ENCODE measurements at regions not wholly inside any gene's neighbourhood (a gene's known extent, or its start where the extent isn't known, plus 50 kb on each side); places are given as distances from the start of the nearest gene placed in this dataset.
"Not testable (repeated sequence)": the region's sequence is repeated elsewhere in the genome, so short reads cannot be mapped to it uniquely, and the experiment has no call there.

DNA sequence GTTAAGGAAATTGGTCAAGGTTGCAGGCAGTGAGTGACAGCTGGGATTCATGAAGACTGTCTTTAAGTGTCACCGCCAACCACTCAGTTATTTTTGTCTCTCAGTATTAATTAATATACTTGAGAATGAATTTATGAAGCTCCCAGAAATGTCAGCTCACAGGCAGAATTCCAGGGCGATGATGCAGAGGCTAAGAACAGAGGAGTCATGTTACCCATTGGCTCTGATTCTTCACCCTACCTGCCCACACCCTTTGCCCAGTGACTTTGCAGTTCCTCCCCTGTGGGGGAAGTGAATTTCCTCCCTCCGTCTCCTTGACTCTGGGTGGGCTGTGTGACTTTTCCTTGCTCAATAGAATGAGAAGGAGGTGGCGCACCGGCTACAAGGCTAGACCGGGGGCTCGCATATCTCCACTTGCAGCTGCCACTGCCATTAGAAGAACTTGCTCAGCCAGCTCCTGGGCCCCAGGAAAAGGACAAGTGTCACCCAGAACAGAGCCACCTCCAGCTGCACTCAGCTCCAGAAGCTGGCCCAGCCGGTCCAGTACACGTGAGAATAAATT is 157.1 kb upstream of the PRKCQ start:
- no peak for DNase-seq (ENCODE audit: low spot score)

DNA sequence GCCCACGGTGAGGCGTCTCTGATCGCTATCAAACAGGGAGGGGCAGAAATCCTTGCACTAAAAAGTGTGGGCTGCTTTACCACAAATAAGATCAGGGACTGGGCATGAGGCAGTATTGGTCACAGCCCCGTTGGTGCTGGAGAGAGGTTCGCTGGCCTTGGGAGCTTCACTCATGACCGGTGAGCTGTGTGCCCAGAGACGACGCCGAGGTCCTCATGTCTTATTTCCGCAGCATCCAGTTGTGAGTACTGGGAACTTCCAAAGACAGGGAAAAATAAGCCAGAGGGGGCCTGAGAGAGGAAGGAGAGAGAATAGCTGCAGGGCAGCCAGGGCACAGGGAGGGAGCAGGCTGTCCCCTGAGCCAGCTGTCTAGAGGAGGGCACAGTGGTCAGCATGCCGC is 154.2 kb upstream of the PRKCQ start:
- DNase-seq (ENCODE audit: low spot score) = no peak

DNA sequence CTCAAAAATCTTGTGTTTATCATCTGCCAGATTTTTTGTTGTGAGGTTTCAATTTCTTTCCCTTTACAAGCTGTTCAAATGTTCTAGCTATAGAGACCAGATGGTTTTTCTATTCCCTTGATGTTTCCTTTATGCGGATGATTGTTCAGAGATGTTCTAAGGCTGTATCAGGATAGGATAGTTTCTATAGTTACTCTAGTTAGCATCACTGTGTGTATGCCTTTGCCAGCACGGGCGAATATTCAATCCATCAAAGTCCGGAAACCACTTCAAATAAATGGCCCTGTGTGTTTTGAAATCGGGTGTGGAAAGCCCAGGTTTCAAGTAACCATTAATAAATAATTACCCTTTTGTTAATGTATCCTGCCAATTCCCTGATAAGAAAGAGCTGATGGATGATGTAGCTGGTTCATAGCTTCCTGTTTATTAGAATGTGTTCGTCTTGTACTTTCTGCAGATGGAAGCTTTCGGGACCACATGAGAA is 149.8 kb upstream of the PRKCQ start:
- no peak for DNase-seq (ENCODE audit: low spot score)

DNA sequence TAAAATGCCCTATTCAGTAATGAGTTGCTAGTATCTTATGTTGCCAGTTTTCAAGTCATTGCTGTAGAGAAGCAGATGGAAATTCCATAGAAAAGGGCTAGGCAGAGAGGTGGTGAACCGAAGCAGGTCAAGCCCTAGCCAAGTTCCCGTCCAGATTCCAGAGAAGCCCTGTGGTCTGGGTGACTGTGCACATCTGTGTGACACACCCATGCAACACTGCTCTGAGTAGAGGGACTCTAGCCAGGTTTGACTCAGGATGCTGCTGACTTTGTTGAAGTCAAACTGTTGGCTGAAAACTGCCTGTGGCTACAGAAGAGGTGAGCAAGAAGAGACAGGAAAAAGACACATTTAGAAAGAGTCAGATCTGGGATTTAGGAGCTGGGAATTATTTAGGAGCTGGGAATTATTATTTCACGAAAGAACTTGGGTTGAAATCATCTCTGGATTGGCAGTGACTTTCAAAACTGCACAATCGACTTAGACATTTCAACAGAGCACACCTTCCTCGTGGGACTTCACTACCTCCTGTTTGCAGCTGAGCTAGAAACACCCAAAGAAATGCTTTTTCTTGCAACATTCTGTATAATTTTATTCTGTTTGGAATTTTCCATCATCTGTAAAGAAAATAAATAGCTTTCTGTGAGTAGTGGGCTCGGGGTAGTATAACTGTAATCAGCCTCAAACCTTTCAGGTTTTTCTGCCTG is 149.1 kb upstream of the PRKCQ start:
- DNase-seq (ENCODE audit: low spot score) = no peak

DNA sequence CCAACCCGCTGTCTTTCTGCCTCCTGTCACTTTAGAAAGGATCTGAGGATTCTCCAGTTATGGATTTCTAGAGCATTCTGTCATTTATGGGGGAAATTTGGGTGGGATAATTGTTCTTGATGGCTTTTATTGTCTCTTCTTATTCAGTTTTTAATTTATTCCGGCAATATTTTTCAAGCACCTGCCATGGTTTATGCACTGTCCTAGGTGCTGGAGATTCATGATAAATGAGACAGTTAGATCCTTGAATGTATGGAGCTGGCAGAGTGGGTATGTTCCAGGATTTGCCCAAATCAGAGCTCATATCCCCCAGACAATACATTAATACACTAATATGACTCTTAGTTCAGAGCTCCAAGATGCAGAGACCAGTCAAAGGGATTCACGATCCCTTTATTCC is 146.8 kb upstream of the PRKCQ start:
- DNase-seq (ENCODE audit: low spot score) = no peak

DNA sequence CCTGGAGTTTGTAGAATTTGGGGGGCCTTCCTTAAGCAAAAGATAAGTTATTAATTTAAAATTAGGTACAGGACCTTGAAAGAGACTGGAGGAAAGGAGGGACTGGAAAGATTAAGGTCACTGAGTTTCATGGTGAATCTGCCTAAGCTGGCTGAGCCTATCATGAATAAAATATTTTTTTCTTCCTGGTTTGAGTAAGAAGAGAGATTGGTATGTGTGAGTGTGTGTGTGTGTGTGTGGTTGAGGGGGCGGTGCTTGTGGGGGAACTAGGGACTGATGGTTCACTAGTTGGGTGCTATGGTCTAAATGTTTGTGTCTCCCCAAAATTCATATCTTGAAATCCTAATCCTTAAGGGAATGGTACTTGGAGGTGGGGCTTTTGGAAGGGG is 142.5 kb upstream of the PRKCQ start:
- DNase-seq (ENCODE audit: low spot score) = no peak

DNA sequence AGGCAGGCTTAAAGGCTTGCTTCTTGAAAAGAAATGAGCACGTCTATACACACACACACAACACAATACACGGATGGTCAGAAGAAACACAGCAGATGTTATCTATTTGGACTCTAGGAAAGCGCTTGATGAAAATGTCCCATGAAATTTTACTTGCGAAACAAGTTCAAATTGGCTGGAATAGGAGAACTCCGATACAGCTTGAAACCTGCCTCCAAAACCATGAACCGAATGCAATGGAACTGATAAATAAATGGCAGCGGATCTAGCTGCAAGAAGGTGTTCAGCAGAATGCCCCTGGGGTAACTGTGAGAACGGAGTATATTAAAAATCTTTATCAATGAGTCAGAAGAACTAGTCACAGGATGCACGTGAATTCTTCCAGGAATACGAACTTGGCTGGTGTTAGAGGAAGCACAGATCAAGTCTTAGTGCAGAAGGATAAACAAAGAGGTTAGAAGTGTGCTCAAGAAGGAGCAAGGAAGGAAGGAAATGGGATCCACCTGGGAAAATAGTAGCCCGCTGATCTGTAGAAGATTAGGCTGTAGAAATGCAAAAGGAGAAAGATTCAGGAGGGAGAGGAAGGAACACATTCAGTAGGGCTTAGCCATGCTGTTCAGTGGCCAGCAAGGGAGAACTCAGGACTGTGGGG is 142.0 kb upstream of the PRKCQ start:
- no peak for DNase-seq (ENCODE audit: low spot score)

DNA sequence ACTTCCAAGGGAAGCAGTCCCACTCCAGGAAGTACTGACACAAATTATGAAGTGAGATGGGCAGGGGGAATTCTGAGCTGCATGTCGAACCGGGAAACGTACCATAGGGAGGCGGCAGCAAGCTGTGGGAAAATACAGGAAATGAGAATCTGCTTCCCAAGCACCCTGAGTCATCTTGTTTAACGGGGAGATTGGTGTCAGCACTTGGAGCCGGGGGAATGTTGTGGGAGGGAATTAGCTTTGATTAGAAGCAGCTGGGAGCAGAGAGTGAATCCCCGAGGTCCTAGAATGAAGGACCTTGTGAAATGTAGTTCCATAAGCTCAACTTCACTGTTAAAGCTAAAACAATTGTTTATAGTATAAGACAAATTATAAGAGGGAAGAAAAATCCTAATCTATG is 141.4 kb upstream of the PRKCQ start:
- DNase-seq (ENCODE audit: low spot score) = no peak

DNA sequence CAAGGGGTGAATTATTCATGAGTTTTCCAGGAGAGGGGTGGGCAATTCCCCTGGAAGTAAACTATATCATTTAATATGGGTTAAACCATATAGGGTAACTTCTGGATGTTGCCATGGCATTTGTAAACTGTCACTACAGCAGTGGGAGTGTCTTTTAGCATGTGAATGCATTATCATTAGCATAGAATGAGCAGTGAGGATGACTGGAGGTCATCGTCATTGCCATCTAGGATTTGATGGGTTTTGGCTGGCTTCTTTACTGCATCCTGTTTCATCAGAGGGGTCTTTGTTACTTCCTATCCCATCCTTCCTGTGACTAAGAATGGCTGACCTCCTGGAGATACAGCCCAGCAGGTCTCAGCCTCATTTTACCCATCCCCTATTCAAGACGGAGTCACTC is 139.5 kb upstream of the PRKCQ start:
- DNase-seq (ENCODE audit: low spot score) = no peak

DNA sequence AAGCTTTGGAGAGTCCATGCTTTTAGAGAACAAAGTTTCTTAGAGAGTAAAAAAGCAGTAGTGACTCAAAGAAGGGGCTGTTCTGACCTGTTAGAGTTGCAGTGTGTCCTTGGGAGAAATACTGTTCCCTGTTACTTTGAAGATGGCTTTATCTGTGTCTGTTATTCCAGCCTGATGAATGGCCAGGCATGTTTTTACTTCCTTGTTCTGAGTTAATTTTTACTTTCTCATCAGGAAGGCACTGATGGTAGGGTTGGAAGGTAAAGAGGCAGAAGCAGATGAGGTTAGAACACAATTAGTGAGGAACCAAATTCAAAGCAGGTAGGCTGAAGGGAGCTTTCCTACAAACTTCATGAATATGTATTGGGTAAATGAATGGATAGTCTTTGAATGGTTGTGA is 138.5 kb upstream of the PRKCQ start:
- DNase-seq (ENCODE audit: low spot score) = no peak

DNA sequence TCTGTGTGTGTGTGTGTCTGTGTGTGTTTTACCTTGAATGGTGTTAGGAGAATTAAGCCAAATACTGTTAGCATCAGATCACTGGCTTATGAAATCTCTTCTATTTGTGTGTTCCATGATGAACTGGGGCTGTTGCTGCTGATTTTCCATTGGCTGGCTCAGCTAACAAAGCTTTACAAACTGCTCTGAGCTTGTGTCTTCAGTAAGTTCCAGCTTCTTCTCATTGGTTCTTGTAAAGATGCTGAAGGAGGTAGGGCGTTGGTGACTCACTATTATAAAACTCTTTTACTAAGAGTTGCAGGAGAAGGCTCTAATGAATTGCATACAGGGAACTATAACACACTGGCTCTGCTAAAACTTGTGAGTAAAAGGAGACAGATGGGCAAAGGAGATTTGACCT is 136.4 kb upstream of the PRKCQ start:
- DNase-seq (ENCODE audit: low spot score) = no peak

DNA sequence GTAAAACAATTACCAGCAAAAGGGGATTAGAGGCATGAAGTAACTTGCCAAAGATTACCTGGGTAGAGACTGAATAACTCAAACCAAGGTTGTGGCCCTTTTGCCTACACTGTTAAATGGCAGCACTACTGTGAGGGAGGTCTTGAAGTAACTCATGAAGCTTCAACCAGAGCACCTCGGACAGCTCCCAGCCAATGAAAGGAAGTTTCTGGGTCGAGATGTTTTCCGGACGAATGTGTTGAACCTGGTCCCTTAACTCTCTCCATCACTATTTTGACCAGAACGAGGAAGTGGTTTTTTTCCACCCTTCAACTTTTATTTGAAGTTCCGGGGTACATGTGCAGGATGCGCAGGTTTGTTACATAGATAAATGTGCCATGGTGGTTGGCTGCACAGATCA is 133.6 kb upstream of the PRKCQ start:
- DNase-seq (ENCODE audit: low spot score) = no peak

DNA sequence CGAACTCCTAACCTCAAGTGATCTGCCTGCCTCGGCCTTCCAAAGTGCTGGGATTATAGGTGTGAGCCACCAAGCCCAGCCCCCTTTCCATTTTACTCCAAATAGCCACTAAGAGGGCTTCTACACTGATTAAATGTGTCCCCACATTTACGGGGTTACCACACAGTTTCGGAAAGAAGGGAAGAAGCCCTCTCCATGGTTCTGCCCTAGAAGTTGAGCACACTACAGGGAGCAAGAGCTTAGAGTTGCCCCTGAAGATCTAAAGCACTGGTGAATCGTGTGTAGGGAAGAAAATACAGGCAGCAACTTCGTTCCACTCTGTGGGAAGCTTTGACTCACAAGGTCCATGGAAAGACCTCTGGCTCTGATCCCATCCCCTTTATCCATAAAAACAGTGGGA is 133.0 kb upstream of the PRKCQ start:
- no peak for DNase-seq (ENCODE audit: low spot score)

DNA sequence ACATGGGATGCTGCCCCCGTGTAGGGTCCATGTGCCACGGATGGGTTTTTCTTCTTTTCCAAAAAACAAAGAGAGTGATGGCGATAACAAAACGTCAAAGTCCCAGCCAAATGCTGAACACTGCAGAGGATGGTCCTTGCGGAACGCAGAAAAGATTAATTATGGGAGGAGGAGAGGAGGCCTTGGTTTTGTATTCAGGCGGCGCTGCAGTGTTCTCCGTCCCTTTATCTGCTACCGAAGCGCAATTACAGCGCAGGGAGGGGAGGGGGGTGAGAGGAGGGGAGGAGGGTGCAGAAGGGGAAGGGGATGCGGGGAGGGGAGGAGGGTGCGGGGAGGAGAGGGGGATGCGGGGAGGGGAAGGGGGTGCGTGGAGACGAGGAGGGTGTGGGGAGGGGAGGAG is 131.8 kb upstream of the PRKCQ start:
- DNase-seq (ENCODE audit: low spot score) = no peak

DNA sequence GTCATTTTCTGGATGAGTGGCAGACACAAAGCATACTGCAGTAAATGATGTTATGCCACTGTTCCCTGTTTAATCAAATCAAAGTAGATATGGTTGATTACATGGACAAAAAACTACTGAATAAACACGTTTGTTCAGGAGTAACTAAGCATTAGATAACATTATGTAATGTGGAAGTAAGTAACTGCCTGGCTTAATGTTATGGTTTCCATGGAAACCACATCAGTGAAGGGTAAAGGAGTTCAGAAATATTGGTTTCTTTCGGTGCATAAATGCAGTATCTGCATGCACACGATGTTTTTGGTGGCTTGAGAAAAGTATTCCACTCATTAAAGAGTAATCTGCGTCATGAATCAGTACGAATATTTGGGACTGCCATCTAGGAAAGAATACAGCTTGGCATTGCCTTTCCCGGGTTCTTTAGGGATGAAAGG is 131.3 kb upstream of the PRKCQ start:
- no peak for DNase-seq (ENCODE audit: low spot score)

DNA sequence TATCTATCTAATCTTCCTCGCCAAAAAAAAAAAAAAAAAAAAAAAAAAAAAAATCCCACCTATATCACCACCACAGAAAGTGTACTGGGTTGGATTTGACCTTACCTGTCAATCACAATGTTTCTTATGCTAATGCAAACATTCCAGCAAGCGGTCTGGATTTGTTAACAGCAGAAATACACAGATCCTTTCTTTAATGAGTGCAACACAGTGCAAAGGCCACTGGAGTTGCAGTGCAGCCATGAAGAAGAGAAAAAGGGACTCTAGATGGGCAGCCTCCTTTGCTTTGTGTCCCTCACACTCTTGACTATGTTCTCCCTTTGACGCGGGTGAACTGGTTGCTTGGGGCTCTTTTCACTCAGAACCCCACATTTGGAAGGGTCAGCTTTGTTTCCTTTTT is 127.3 kb upstream of the PRKCQ start:
- DNase-seq (ENCODE audit: low spot score) = no peak

DNA sequence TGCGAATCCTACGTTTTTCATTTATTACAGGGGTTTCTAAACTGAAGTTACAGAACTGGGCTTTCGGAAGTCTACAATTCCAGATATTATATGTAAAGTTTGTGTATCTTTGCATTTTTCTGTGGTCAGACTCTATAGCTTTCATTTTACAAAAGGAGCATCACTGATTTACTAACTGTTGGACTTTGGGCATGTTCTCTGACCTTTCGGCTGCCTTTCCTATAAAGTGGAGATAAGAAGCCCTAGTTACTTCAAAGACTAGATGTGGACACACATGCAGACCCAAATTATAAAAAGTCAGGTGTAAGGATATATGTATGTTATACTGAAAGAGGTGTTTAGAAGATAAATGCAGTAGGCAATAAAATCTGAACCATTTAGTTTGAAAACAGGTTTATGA is 126.6 kb upstream of the PRKCQ start:
- DNase-seq (ENCODE audit: low spot score) = no peak

DNA sequence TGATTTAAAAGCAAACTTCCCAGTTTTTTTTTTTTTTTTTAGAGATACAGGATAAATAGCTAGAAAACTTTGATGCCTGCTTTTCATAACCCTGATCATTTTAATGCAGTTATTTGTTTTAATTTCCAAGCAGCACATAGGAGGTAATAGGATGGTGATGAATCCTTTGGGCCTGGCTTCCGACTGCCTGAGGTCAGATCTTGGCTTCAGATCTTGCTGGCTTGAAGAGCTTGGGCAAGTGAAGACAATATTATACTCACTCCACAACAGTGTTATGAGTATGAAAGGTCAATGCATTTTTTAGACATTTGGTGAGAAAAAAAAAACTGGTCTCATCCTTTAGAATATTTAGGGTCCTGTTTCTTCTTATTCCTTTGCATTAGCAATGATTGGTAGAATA is 124.8 kb upstream of the PRKCQ start:
- no peak for DNase-seq (ENCODE audit: low spot score)

DNA sequence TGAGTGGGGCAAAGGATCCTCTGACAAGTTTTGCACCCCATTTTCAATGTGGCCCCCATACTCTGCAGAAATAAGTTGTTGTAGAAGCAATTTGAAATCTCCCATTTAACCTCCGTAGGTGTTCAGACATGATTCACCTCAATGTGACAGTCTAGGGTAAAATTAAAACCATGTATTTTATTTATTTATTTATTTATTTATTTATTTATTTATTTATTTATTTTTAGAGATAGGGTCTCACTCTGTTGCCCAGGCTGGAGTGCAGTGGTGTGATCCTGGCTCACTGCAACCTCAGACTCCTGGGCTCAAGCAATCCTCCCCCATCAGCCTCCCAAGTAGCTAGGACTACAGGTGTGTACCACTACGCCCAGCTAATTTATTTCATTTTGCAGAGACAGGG is 122.8 kb upstream of the PRKCQ start:
- not testable (repeated sequence) for DNase-seq (ENCODE audit: low spot score)

DNA sequence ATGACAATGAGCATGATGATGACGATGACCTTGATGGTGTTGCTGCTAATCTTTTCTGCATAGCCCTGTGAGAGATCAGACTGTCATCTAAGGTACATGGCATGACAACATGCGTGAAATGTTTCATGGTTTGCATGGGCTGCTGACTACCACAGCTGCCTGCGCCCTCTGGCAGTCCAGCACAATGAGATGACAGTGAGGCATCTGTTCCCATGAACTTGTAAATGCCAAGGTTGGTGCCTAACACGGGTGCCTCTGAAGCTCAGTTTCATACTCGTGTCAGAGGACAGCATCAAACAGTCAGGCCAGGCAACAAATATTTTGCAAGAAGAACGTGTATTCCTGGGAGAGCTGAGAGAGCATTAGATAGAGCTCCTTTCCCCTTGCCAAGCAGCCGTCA is 122.0 kb upstream of the PRKCQ start:
- DNase-seq (ENCODE audit: low spot score) = no peak

DNA sequence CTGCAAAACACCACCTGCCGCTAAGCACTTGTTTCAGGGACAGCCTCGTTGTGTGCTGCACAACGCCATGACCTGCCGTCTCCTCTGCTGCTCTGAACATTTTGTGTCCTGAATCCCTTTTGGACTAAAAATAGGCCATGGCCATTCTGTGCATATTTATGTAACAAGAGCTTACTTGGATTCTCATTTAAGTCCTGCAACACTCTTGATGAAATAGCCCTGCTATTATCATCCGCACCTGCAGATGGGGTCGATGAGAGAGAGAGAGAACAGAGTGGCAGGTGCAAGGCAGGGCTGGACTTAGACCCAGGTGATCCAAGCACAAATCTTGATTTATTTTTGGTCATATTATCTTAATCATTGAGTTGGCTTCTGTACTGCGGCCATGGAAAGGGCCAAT is 121.2 kb upstream of the PRKCQ start:
- no peak for DNase-seq (ENCODE audit: low spot score)

DNA sequence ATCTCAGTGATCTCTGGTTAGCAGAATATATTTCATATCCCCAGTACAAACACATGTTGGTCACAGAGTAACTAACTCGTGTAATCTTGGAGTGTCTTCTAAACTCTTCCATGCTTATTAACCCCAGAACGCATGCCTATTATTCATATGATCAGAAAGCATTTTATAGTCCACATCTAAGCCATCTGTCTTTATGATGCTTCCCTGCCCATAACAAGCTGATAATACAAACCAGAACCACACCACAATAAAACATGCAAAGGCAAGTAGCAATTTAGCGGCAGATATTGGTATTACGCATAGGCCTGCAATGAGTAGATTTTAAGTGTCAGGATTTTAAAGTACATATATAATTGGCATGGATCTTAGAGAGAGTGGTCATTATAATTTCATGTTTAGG is 120.0 kb upstream of the PRKCQ start:
- no peak for DNase-seq (ENCODE audit: low spot score)

DNA sequence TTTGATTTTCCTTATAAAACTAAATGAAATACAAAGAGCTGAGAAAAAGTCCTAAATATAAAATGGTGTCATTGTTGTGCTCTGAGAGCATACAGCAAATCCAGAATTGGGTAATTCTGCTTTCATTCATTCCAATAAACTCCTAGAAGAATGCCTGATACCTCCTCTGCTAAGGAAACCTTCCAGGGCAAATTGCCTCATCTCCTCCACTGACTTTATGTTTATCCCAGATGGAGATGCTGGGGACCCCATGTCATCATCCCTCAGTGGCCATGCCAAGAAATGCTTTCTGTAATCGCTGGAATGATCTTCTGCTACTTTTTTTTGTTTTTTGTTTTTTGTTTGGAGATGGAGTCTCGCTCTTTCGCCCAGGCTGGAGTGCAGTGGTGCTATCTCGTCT is 119.3 kb upstream of the PRKCQ start:
- no peak for DNase-seq (ENCODE audit: low spot score)

DNA sequence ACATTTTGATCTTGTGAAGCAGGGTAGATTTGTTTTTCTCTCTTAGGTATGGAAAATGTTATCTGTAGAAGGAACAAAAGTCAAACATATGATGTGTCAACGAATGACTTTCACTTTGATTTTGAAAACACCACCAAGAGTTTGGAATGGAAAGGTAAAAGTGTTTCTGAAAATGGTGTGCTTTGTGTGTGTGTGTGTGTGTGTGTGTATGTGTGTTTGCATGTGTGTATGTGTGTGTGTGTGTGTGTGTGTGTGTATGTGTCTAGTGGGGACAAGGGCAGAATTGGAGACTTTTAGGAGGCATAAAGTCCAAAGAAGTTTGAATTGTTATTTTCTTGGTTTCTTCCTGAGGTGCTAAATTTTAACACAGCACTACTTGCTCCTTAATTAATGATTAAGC is 115.4 kb upstream of the PRKCQ start:
- DNase-seq (ENCODE audit: low spot score) = no peak

Data from D341Med (cell line).